Natural killer cell (primary cell): ENCODE measurements at regions not wholly inside any gene's neighbourhood (a gene's known extent, or its start where the extent isn't known, plus 50 kb on each side); places are given as distances from the start of the nearest gene placed in this dataset.
"Not testable (repeated sequence)": the region's sequence is repeated elsewhere in the genome, so short reads cannot be mapped to it uniquely, and the experiment has no call there.

ENCODE experiments used
- ATAC-seq, 3 donors: fragments of 150-1000 bp in 2 of 3; fragments of 200-7000 bp in 1 of 3; cut with Tn5 transposase; 1 replicate in 1 of 3; 2 replicates in 2 of 3; pipeline ENCODE4 v1.10.0; 2021; ENCODE audit warnings: mild to moderate bottlenecking in 2 of 3, moderate library complexity in 2 of 3
- DNase-seq, 2 donors: peaks; one replicate each; pipeline versions ENCODE4 v3.0.0 to v3.0.0-alpha.2; 2013 to 2021; ENCODE audit warnings: mixed read lengths in 1 of 2
- H3K27ac ChIP-seq: one replicate; pipeline ENCODE4 v1.5.1; 2013; ENCODE audit warnings: mild to moderate bottlenecking, low read length
- H3K27me3 ChIP-seq: one replicate; pipeline ENCODE4 v1.6.1; 2013; ENCODE audit warnings: low read length; ENCODE audit not compliant: control insufficient read depth, insufficient read depth
- H3K36me3 ChIP-seq: one replicate; pipeline ENCODE4 v1.6.1; 2013; ENCODE audit warnings: low read length; ENCODE audit not compliant: control insufficient read depth, insufficient read depth
- H3K4me1 ChIP-seq: one replicate; pipeline ENCODE4 v1.6.1; 2013; ENCODE audit warnings: low read length; ENCODE audit not compliant: control insufficient read depth, insufficient read depth
- H3K4me3 ChIP-seq: one replicate; pipeline ENCODE4 v1.5.1; 2013; ENCODE audit warnings: low read length
- H3K9me3 ChIP-seq: one replicate; pipeline ENCODE4 v1.6.1; 2013; ENCODE audit warnings: low read length; ENCODE audit not compliant: control insufficient read depth, insufficient read depth
- H3K27ac Mint-ChIP-seq, 2 donors: one replicate each; pipeline ENCODE4 v1.8.0; 2022; ENCODE audit warnings: mild to moderate bottlenecking in 2 of 2, mixed read lengths in 2 of 2, moderate library complexity in 1 of 2
- H3K27me3 Mint-ChIP-seq, 2 donors: one replicate each; pipeline ENCODE4 v1.8.0; 2022; ENCODE audit warnings: low read depth in 2 of 2, mixed read lengths in 2 of 2
- H3K36me3 Mint-ChIP-seq: one replicate; pipeline ENCODE4 v1.8.0; 2022; ENCODE audit warnings: mixed read lengths
- H3K4me1 Mint-ChIP-seq, 2 donors: one replicate each; pipeline ENCODE4 v1.8.0; 2022; ENCODE audit warnings: mixed read lengths in 2 of 2
- H3K4me3 Mint-ChIP-seq: one replicate; pipeline ENCODE4 v1.8.0; 2022; ENCODE audit warnings: mild to moderate bottlenecking, moderate library complexity, mixed read lengths
- H3K9me3 Mint-ChIP-seq, 2 donors: one replicate each; pipeline ENCODE4 v1.8.0; 2022; ENCODE audit warnings: mixed read lengths in 2 of 2
- CTCF ChIP-seq: fragments of 200-600 bp; IDR thresholded peaks from one replicate; pipeline ENCODE4 v1.8.0; 2022; ENCODE audit warnings: antibody characterized with exemption
- WGBS: methylation state at CpG from one replicate; pipeline ENCODE4 v1.1.7; 2013; ENCODE audit warnings: missing lambda C conversion rate; ENCODE audit not compliant: insufficient coverage; 5-methylcytosine and 5-hydroxymethylcytosine counted together
- intact Hi-C: fragments of 100-400 bp; cut with micrococcal nuclease; formaldehyde crosslinking; loops from one replicate; pipeline ENCODE4 v1.14.2; 2022

- DNase-seq (no peak), ATAC-seq (no peak)
- H3K27ac Mint-ChIP-seq: peak overlapping the region; percentile 71 to 84
- H3K27ac ChIP-seq: no peak overlapping the region
- H3K9me3 ChIP-seq: no peaks in the 10 kb centered on the region
- H3K4me3 ChIP-seq: no peak overlapping the region
- H3K9me3 Mint-ChIP-seq: peaks cover 3 to 4% of the 10 kb centered on the region in 2 donors
- H3K4me1 Mint-ChIP-seq: peaks cover 85 to 92% of the 10 kb centered on the region in 2 donors
- H3K4me1 ChIP-seq: peaks cover 8% of the 10 kb centered on the region
- H3K4me3 Mint-ChIP-seq: peak overlapping the region; percentile 32
- WGBS: 88% methylated on average over 5 of the region's 6 CpGs
- H3K27me3 ChIP-seq: no peaks in the 10 kb centered on the region
- intact Hi-C loops: no loop called here
- peaks cover 8% of the 10 kb centered on the region for H3K36me3 Mint-ChIP-seq
- no peak for TF ChIP-seq CTCF
- no peaks in the 10 kb centered on the region for H3K36me3 ChIP-seq
- no peaks in the 10 kb centered on the region for H3K27me3 Mint-ChIP-seq
Measured at GRCh38 chr6:144666781-144667180, 381.6 kb downstream of the UTRN start.

- Mint-ChIP-seq H3K4me3 (peak overlapping the region; percentile 40), H3K27ac (peak overlapping the region; percentile 71 to 84), H3K27me3 (no peaks in the 10 kb centered on the region), H3K4me1 (peaks cover 85 to 92% of the 10 kb centered on the region in 2 donors), H3K9me3 (peaks cover 8 to 11% of the 10 kb centered on the region in 2 donors), H3K36me3 (peaks cover 8% of the 10 kb centered on the region)
- TF ChIP-seq CTCF: no peak
- Histone ChIP-seq H3K4me3 (no peak overlapping the region), H3K4me1 (peaks cover 8% of the 10 kb centered on the region), H3K27me3 (no peaks in the 10 kb centered on the region), H3K9me3 (no peaks in the 10 kb centered on the region), H3K27ac (no peak overlapping the region), H3K36me3 (no peaks in the 10 kb centered on the region)
- intact Hi-C loops: no loop called here
- no peak for ATAC-seq
- WGBS: 71% methylated on average over 4 of the region's 4 CpGs
- DNase-seq: no peak
Measured at GRCh38 chr6:144667532-144668503, 382.7 kb downstream of the UTRN start.

- peaks cover 20% of the 10 kb centered on the region for H3K36me3 Mint-ChIP-seq
- peaks cover 10 to 16% of the 10 kb centered on the region in 2 donors for H3K9me3 Mint-ChIP-seq
- intact Hi-C loops, H3K27me3 ChIP-seq, H3K4me3 Mint-ChIP-seq, DNase-seq, H3K9me3 ChIP-seq, ATAC-seq, H3K4me3 ChIP-seq, H3K27me3 Mint-ChIP-seq, H3K27ac ChIP-seq, H3K36me3 ChIP-seq: not testable (repeated sequence)
- H3K4me1 Mint-ChIP-seq: peaks cover 81 to 88% of the 10 kb centered on the region in 2 donors
- 100% methylated on average over 1 of the region's 1 CpG for WGBS
- H3K27ac Mint-ChIP-seq: peak overlapping the region; percentile 78 to 81
- peaks cover 17% of the 10 kb centered on the region for H3K4me1 ChIP-seq
Measured at GRCh38 chr6:144670259-144670658, 385.1 kb downstream of the UTRN start.

GRCh38 chr6:144673807-144674206, 388.7 kb downstream of the UTRN start:
- ATAC-seq (no peak), DNase-seq (no peak)
- Mint-ChIP-seq H3K4me1 (peaks cover 66 to 68% of the 10 kb centered on the region in 2 donors), H3K27ac (peak overlapping the region; percentile 78 to 81), H3K9me3 (peaks cover 10 to 16% of the 10 kb centered on the region in 2 donors), H3K36me3 (peaks cover 20% of the 10 kb centered on the region), H3K27me3 (no peaks in the 10 kb centered on the region), H3K4me3 (peak overlapping the region; percentile 36)
- Histone ChIP-seq H3K27ac (no peak overlapping the region), H3K9me3 (peaks cover 3% of the 10 kb centered on the region), H3K27me3 (no peaks in the 10 kb centered on the region), H3K4me1 (peaks cover 14% of the 10 kb centered on the region), H3K4me3 (no peak overlapping the region), H3K36me3 (peaks cover 5% of the 10 kb centered on the region)
- intact Hi-C loops: no loop called here
- 100% methylated on average over 1 of the region's 3 CpGs for WGBS
- TF ChIP-seq CTCF: no peak
